ENCODE measurements at regions not wholly inside any gene's neighbourhood (a gene's known extent, or its start where the extent isn't known, plus 50 kb on each side); places are given as distances from the start of the nearest gene placed in this dataset.
A peak's percentile ranks its signal among the peaks of the same experiment; 100 is the strongest.

- H3K36me3 ChIP-seq = no peaks in the 10 kb centered on the region
- H3K27me3 ChIP-seq = no peaks in the 10 kb centered on the region
- no peak for TF ChIP-seq CTCF (IDR thresholded peaks at IDR 0.05; ENCODE audit: low read depth, low read length)
- no peak overlapping the region for H3K4me3 ChIP-seq
- no peaks in the 10 kb centered on the region for H3K9me3 ChIP-seq (ENCODE audit: low read depth)
- no peak for DNase-seq (ENCODE audit: low read depth in 1 of 2, low spot score in 1 of 2)
- no peak overlapping the region for H3K27ac ChIP-seq
- H3K4me1 ChIP-seq (ENCODE audit: low read depth) = no peaks in the 10 kb centered on the region
Measured at GRCh38 chr20:52247548-52247947, 56.0 kb upstream of the ZFP64 start.

- H3K4me1 ChIP-seq (ENCODE audit: low read depth) = no peaks in the 10 kb centered on the region
- no peaks in the 10 kb centered on the region for H3K27me3 ChIP-seq
- no peaks in the 10 kb centered on the region for H3K9me3 ChIP-seq (ENCODE audit: low read depth)
- H3K36me3 ChIP-seq = no peaks in the 10 kb centered on the region
- H3K4me3 ChIP-seq = no peak overlapping the region
- no peak for TF ChIP-seq CTCF (IDR thresholded peaks at IDR 0.05; ENCODE audit: low read depth, low read length)
- H3K27ac ChIP-seq = no peak overlapping the region
- no peak for DNase-seq (ENCODE audit: low read depth in 1 of 2, low spot score in 1 of 2)
Measured at GRCh38 chr20:52246366-52246765, 54.8 kb upstream of the ZFP64 start.

GRCh38 chr20:52244702-52245101 is 53.1 kb upstream of the ZFP64 start:
- H3K27ac ChIP-seq = no peak overlapping the region
- DNase-seq (ENCODE audit: low read depth in 1 of 2, low spot score in 1 of 2) = no peak
- H3K27me3 ChIP-seq = no peaks in the 10 kb centered on the region
- no peaks in the 10 kb centered on the region for H3K4me1 ChIP-seq (ENCODE audit: low read depth)
- H3K36me3 ChIP-seq = no peaks in the 10 kb centered on the region
- TF ChIP-seq CTCF (IDR thresholded peaks at IDR 0.05; ENCODE audit: low read depth, low read length) = no peak
- no peak overlapping the region for H3K4me3 ChIP-seq
- H3K9me3 ChIP-seq (ENCODE audit: low read depth) = no peaks in the 10 kb centered on the region

GRCh38 chr20:52242237-52243230 is 51.0 kb upstream of the ZFP64 start:
- TF ChIP-seq CTCF (IDR thresholded peaks at IDR 0.05; ENCODE audit: low read depth, low read length) = peak; percentile 33
- peak; percentile 33 to 49 for DNase-seq (ENCODE audit: low read depth in 1 of 2, low spot score in 1 of 2)
- no peaks in the 10 kb centered on the region for H3K4me1 ChIP-seq (ENCODE audit: low read depth)

More at GRCh38 chr20:52242237-52243230, 51.0 kb upstream of the ZFP64 start:
- Histone ChIP-seq H3K9me3 (ENCODE audit: low read depth) (no peaks in the 10 kb centered on the region), H3K27me3 (no peaks in the 10 kb centered on the region), H3K36me3 (no peaks in the 10 kb centered on the region), H3K27ac (no peak overlapping the region), H3K4me3 (no peak overlapping the region)

All from cardiac muscle cell (in vitro differentiated cells and primary cell).